DMS53 treated with DMSO at 0.1 percent for 48 hours (cell line): ENCODE measurements at regions not wholly inside any gene's neighbourhood (a gene's known extent, or its start where the extent isn't known, plus 50 kb on each side); places are given as distances from the start of the nearest gene placed in this dataset.
A peak's percentile ranks its signal among the peaks of the same experiment; 100 is the strongest.

ENCODE experiments used
- DNase-seq: peaks from one replicate; lab custom pipeline; 2025; ENCODE audit not compliant: unreplicated experiment; lab: John Stamatoyannopoulos, UW

DNA sequence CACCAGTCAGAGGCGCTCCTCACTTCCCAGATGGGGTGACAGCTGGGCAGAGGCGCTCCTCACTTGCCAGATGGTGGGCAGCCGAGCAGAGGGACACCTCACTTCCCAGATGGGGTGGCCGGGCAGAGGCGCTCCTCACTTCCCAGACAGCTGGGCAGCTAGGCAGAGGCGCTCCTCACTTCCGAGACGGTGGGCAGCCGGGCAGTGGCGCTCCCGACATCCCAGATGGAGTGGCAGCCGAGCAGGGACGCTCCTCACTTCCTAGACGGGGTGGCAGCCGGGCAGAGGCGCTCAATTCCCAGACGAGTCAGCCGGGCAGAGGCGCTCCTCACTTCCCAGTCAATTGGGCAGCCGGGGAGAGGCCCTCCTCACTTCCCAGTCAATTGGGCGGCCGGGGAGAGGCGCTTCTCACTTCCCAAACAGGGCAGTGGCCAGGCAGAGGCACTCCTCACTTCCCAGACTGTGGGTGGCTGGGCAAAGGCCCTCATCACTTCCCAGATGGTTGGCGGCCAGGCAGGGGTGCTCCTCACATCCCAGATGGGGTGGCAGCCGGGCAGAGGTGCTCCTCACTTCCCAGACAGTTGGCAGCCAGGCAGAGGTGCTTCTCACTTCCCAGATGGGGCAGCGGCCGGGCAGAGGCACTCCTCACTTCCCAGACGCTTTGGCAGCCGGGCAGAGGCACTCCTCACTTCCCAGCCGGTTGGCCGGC lies 143.8 kb upstream of the ARID2 start:
- DNase-seq: no peak

DNA sequence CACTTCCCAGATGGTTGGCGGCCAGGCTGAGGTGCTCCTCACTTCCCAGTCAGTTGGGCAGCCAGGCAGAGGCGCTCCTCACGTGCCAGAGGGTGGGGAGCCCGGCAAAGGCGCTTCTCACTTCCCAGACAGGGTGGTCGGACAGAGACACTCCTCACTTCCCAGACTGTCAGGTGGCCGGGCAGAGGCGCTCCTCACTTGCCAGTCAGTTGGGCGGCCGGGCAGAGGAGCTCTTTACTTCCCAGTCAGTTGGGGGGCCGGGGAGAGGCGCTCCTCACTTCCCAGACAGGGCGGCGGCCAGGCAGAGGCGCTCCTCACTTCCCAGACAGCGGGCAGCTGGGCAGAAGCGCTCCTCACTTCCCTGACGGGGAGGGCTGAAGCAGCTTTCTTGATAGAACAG lies 143.0 kb upstream of the ARID2 start:
- no peak for DNase-seq

DNA sequence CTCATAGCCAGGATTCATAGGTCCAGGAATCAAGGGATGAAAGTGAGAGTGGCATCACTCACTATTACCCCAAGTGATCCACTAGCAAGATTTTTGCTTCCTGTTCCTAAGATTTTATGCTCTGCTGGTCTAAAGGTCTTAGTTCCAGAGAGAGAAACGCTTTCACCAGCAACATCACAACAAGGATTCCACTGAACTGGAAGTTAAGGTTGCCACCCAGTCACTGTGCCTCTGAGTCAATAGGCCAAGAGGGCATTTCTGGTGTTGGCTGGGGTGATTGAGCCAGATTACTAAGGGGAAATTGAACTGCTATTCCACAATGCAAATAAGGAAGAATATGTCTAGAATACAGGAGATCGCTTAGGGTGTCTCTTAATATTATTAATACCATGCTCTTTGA lies 142.5 kb upstream of the ARID2 start:
- DNase-seq: no peak

DNA sequence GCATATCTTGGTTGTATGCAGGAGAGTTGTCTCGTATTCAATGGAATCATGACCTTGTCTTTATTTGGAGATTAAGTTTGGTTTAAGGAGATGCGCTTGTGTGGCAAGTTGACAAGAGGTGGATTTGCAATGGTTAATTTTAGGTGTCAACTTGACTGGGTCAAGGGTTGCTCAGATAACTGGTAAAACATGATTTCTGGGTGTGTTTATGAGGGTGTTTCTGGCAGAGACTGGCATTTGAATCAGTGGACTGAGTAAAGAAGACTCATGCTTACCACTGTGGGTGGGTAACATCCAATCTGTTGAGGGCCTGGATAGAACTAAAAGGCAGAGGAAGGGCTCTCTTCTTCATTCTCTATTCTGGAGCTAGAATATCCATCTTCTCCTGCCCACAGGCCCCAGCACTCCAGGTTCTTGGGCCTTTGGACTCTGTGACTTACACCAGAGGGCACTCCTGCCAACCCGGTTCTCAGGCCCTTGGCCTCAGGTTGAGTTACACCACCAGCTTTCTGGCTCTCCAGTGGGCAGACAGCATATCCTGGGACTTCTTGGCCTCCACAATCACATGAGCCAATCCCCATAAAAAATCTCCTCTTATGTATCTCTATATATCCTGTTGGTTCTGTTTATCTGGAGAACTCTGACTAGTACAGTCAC lies 141.5 kb upstream of the ARID2 start:
- DNase-seq: no peak

DNA sequence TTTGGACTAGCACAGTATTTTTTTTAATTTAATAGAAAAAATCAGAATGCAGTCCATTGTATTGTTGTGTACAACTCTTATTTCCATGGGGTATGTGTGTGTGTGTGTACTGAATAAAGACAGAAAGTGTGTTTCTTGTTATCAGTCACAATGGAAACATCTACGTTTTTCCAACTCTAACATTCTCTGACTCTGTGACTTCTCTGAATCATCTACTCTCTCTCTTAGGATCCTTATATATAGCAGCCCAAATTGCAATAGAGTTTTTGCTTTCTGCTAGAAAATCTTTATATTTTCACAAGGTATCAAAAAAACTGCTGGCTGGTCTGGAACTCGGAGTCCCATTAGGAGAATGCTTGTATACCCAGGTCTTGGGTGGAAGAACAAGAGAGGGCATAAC lies 138.9 kb upstream of the ARID2 start:
- DNase-seq: no peak

DNA sequence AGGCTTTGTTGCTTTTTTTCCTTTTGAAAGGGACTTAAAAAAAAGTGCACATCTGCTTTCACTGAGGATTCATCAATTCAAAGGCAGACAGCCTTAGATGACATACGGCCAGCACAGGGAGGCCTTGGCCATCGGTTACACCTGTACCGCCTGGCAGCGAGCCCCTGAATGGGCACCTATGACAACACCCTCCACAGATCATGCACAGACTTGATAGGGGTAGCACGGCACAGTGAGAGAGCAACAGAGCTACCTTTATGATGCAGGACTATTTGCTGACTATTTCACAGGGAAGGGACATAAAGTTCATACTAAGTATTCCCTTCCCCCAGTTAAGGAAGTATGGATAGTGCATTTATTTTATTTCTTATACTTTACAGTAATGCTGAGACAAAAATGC lies 137.9 kb upstream of the ARID2 start:
- DNase-seq: no peak

DNA sequence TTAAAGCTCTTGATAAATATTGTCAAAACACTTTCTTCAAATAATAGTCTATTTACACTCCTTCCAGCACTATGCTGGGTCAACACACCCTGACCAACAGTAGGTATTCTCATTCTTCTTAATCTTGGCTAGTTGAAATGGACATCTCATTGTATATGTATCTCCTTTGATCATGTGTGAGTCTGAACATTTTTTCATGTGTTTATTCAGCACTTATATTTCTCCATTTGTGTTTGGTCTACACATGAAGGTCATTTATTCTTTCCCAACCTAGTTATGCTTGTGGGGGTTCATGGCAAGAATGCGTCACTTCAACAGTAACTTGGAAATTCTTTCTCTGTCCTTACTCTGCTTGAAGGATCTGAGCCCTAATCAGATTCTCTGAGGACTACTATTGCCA lies 133.1 kb upstream of the ARID2 start:
- peak; percentile 84 for DNase-seq

DNA sequence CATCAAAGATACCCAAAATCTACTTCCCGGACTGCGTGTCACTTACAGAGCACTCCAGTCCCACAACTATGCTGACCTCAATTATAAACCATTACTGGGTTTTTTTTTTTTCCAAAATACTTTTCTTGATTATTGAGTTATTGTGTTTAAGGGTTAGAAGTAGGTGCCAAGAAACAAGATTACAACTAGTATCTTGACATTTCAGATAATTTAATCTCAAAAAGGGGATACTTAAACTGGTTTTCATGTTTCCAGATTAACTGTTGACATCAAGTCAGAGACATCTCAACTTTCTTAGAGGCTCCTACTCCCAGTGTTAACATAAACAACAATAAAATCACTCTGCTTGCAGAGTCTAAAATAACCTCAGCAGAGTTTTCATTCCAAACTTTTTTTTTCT lies 131.2 kb upstream of the ARID2 start:
- DNase-seq: no peak

DNA sequence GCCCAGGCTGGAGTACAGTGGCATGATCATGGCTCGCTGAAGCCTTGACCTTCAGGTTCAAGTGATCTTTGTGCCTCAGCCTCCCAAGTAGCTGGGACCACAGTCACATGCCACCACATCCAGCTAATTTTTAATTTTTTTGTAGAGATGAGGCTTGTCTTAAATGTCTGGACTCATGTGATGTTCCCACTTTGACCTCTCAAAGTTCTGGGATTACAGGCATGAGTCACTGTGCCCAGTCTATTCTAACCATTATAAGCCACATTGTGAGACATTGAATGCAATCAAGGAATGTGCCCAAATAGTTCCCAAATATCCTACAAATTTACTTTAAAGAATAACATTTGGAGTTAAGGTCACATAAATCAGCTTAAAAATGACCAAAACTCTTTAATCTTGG lies 130.7 kb upstream of the ARID2 start:
- DNase-seq: no peak

DNA sequence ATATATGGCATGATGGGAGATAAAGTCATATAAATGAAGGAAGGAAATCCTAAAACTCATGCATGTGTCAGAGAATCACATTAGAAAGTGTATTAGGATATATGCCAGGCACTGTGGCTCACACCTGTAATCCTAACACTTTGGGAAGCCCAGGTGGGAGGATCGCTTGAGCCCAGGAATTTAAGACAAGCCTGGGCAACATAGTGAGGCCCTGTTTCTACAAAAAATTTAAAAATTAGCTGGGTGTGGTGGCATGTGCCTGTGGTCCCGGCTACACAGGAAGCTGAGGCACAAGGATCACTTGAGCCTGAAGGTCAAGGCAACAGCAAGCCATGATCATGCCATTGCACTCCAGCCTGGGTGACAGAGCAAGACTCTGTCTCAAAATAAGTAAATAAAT lies 130.3 kb upstream of the ARID2 start:
- DNase-seq: no peak

DNA sequence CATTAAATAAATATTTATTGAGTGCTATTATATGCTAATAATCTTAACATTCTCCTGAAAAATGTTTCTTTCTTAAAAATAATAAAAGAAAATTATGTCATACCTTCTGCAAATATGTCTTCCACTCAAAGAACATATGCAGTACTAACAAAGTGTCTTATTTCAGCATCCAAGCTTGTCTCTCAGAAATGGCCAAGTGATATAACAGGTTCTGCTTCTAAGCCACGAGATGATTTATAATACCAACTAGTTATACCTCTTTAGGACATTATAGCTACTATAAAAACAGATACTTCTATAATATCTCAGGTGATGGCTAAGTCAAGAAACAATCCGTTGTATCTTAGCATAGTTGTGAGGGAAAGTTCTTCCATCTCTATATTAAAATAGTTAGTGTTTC lies 128.1 kb upstream of the ARID2 start:
- no peak for DNase-seq

DNA sequence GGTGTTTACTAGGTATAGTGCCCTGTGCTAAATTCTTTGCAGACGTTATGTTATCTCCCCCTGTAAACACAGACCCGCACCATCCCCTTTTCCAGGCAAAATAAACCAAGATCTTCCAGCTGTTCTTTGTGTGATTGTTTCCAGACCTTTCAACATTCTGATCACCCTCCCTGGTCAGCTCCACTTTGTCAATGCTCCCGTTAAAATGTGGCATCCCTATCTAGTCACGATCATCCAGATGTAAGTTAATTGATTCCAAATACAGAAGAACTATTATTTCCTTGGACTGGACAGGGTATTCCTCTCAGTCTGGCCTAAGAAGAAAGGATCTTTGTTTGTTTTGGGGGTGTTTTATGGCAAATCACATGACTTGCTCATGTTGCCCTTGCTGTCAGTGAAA lies 127.6 kb upstream of the ARID2 start:
- no peak for DNase-seq

DNA sequence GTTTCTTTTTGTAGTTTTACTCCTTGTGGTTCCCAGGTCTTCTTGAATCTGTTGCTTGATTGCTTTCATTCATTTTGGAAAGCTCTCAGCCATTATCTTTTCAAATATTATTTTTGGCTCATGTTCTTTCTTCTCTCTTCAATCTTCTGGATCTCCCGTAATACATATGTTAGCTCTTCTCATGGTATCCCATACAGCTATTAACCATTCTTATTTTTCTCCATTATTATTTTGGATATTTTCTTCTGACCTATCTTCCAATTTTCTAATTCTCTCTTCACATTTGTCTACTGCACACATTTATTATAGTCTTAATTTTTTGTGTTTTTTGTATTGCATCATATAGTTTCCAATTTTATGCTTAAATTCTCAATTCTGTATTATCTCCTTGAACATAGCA lies 123.9 kb upstream of the ARID2 start:
- no peak for DNase-seq

DNA sequence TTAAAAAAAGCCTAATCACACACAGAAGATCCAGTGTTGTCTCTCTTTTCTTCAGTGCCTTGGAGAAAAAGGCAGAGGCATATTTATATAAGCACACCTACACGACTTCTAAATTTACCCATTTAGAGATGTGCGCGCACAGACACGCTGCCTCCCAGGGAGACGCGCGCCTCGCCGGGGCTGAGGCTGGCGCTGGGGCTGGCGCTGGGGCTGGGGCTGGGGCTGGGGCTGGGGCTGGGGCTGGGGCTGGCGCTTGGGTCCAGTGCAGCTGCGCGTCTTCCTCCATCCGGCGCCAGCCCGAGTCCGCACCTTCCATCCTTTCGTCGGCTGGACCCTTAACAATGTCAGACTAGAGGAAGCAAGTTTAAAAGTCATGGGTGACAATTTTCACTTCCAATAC lies 118.4 kb upstream of the ARID2 start:
- no peak for DNase-seq

DNA sequence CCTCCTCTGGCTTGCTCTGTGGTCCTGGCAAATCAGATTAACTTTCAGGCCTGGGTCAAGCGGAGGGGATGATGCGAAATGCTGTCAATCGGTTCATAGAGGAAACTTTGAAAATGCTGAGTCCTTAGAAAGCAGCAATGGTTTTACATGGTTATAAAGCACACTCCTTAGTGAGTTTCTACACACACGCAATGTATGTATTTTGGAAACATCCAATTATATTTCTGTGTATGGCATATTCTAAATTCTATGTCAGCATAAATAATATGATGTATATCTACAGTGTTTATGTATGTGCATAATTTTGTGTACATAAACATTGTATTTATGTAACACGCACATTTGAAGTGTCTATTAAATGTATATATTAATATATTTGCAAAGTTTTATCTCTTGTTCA lies 118.0 kb upstream of the ARID2 start:
- no peak for DNase-seq

DNA sequence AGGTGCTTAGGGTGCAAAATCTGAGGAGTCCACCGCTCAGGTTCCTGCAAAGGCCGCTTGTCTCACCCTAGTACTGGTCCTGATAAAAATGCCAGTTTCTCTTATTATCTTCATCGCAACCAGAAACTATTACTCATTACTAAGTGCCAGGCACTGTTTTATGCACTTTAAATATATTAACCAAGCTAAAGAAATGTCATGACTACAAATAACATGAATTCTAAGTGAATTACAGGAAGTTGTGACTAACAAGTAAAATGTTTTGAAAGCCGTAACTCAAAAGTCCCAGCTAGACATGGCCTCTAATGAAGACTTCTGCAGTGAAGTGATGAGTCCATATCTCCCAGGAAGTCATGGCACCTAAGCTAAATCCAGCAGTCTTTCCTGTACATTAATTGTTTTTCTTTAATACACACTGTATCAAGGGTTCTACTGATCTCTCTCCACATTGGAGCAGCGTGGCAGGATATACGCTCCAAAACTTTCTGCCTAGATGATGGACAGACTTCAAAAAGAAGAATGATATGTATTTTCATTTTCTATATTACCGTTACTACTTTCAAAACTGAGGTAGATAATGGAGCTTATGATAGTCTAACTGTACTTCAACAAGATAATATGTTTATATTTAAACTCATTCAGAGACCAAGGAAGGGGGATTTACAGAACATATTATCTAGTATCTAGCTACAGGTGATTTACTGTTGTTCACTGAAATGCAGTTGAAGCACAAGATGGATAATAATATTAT lies 117.3 kb upstream of the ARID2 start:
- no peak for DNase-seq

DNA sequence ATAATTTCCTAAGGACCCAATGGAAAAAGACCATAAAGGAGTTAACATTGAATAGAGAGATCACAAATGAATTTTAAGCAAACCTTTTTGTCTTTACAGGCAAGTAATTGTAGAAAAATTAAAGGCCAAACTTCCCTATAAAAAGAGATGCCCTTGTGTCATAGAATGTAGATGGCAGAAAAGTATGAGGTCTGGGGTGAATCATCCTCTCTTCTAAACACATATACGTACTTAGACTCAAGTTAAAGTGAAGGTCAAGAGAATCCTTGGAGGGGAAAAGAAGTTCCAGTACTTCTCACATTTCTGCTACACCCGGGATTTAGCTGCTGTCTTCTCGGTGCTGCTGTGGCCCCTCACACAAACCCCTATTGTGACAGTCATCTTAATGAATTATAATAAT lies 116.2 kb upstream of the ARID2 start:
- DNase-seq: no peak

DNA sequence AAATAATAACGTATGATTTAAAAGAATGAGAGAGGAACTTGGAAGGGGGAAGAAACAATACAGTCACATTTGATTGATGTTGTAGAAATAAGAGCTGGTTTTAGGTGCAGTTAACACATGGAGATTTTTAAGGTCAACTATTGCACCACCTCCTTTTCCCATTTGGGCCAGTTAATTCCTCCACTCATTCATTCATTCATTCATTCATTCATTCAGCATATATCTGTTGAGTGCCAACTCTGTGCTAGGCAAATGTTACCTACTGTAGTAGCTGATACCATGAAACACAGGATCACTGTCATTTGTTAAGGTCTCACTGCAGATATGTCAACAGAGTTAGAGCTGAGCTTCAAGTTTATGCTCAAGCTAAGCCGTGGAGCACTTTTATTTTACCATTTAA lies 115.7 kb upstream of the ARID2 start:
- no peak for DNase-seq

DNA sequence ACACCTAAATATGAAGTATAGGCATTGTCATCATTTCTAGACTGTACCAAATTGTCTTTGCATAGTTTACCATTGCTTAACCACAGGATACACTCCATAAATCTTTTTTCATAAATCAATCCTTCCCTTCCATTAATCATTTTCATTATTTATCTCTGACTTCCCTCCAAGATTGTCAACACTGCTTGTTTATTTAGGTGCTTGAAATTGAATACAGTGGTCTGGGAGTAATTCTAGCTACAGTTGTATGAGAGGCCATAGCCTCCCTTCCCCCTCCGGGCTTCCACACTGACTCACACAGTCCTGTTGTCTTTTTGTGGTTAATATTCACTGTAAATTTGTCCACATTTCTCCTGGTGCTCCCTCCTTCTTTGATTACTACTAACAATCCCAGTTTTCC lies 114.2 kb upstream of the ARID2 start:
- peak; percentile 73 for DNase-seq

DNA sequence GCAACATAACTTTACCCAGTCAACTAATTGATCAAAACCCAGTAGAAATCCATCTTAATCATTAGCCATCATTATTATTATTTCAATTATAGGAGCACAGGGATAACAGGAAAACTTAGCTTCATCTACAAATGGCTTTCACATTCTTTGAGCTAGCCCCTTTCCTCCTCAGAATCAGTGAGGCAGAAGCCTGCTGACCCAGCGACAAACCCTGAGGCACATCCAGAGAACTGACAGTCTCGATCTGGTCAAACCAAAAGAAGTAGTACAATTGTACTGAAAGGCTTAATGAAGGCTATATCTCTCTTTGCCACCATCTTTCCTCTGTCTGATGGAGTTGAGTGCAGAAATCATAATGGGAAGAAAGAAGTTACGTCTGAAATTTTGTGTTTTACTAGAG lies 109.8 kb upstream of the ARID2 start:
- no peak for DNase-seq

DNA sequence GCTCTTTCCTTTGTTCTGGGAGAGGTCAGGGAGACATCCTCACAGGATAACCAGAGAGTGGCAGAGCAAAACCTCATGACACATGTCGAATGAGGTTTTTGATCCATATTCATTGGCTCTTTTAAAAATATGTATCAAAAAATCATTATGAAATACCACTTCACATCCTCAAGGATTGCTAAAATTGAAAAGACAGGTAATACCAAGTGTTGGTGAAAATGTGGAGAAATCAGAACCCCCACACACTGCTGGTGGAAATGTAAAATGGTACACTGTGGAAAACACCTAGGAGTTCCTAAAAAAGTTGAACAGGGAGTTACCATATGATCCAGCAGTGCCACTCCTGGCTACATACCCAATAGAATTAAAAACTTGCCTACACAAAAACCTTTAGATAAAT lies 107.8 kb upstream of the ARID2 start:
- DNase-seq: no peak

DNA sequence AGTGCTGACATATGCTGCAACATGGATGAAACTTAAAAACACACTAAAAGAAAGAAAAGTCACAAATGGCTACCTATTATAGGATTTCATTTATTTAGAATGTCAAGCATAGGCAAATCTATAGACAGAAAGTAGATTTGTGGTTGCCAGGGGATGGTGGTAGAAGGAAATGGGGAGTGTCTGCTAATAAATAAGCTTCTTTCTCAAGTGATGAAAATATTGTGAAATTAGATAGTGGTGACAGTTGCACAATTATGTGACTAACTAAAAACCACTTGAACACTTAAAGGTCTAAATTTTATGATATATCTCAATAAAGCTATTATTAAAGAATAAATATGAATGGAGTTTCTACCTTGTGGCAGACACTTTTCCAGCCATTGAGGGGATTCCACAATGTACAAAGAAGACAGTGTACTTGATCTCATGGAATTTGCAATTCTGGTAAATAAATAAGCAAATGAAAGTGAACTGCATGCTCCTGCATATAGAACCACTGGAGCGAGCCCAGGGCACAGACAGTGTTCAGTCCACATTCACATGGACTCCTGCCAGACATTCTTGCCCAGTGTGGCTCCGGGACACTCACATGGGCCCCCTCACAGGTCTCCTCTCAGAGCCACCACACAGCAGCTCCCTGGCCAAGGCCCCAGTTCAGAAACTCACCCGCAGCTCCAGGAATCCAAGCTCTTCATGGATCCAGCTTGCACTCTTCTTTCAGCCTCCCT lies 107.1 kb upstream of the ARID2 start:
- no peak for DNase-seq
